Coronary artery (tissue), 2 donors: ENCODE measurements at regions not wholly inside any gene's neighbourhood (a gene's known extent, or its start where the extent isn't known, plus 50 kb on each side); places are given as distances from the start of the nearest gene placed in this dataset.
"Not testable (repeated sequence)": the region's sequence is repeated elsewhere in the genome, so short reads cannot be mapped to it uniquely, and the experiment has no call there.

Experiments
- DNase-seq: peaks from one replicate; pipeline ENCODE4 v3.0.0-alpha.2; 2017; ENCODE audit warnings: low spot score
- H3K27ac ChIP-seq, 2 donors: fragments of 200-600 bp; sonication (generic); one replicate each; pipeline ENCODE4 v1.5.1; 2016 to 2019
- H3K4me3 ChIP-seq: fragments of 200-600 bp; sonication (generic); 2 replicates; pipeline ENCODE4 v1.5.1; 2016; ENCODE audit warnings: mild to moderate bottlenecking, moderate library complexity
- CTCF ChIP-seq: fragments of 200-600 bp; sonication (generic); IDR thresholded peaks from one replicate; pipeline ENCODE4 v1.5.1; 2019; ENCODE audit warnings: antibody characterized with exemption

- no peak for DNase-seq
- Histone ChIP-seq H3K27ac (no peak overlapping the region), H3K4me3 (no peak overlapping the region)
- no peak for TF ChIP-seq CTCF
Observed at GRCh38 chrX:9392445-9392844, 72.4 kb upstream of the TBL1X start.

GRCh38 chrX:9393571-9393970 lies 71.3 kb upstream of the TBL1X start:
- no peak for DNase-seq
- H3K27ac ChIP-seq = no peak overlapping the region
- H3K4me3 ChIP-seq = no peak overlapping the region
- no peak for TF ChIP-seq CTCF

- Histone ChIP-seq H3K4me3 (no peak overlapping the region), H3K27ac (no peak overlapping the region)
- DNase-seq = no peak
- no peak for TF ChIP-seq CTCF
Observed at GRCh38 chrX:9394212-9394611, 70.6 kb upstream of the TBL1X start.

GRCh38 chrX:9396930-9397329 lies 67.9 kb upstream of the TBL1X start:
- DNase-seq = no peak
- no peak for TF ChIP-seq CTCF

GRCh38 chrX:9401051-9401450 lies 63.8 kb upstream of the TBL1X start:
- DNase-seq = no peak

More at GRCh38 chrX:9396930-9397329, 67.9 kb upstream of the TBL1X start:
- no peak overlapping the region for H3K27ac ChIP-seq
- H3K4me3 ChIP-seq = no peak overlapping the region

GRCh38 chrX:9403374-9403773 lies 61.5 kb upstream of the TBL1X start:
- H3K27ac ChIP-seq = no peak overlapping the region
- DNase-seq = no peak
- TF ChIP-seq CTCF = no peak
- H3K4me3 ChIP-seq = no peak overlapping the region

More at GRCh38 chrX:9401051-9401450, 63.8 kb upstream of the TBL1X start:
- Histone ChIP-seq H3K27ac (no peak overlapping the region), H3K4me3 (no peak overlapping the region)
- no peak for TF ChIP-seq CTCF

GRCh38 chrX:9405635-9406034 lies 59.2 kb upstream of the TBL1X start:
- not testable (repeated sequence) for H3K27ac ChIP-seq, H3K4me3 ChIP-seq
- peak; percentile 77 for DNase-seq

- DNase-seq, H3K27ac ChIP-seq, H3K4me3 ChIP-seq: not testable (repeated sequence)
Observed at GRCh38 chrX:9410889-9411288, 54.0 kb upstream of the TBL1X start.

- H3K27ac ChIP-seq, DNase-seq, H3K4me3 ChIP-seq: not testable (repeated sequence)
Observed at GRCh38 chrX:9411682-9412081, 53.2 kb upstream of the TBL1X start.
